ENCODE measurements at regions not wholly inside any gene's neighbourhood (a gene's known extent, or its start where the extent isn't known, plus 50 kb on each side); places are given as distances from the start of the nearest gene placed in this dataset.
A peak's percentile ranks its signal among the peaks of the same experiment; 100 is the strongest.
"Not testable (repeated sequence)": the region's sequence is repeated elsewhere in the genome, so short reads cannot be mapped to it uniquely, and the experiment has no call there.

GRCh38 chr17:71593078-71593477 is 527.7 kb upstream of the SOX9 start:
- DNase-seq = no peak
- Histone ChIP-seq H3K79me2 (ENCODE audit: control insufficient read depth, insufficient read depth, low read length, poor library complexity) (peaks cover 3% of the 10 kb centered on the region), H3K4me2 (ENCODE audit: low read length) (no peak overlapping the region), H3K4me3 (ENCODE audit: low read depth, low read length) (no peak overlapping the region), H3K36me3 (ENCODE audit: control insufficient read depth in 1 of 2, insufficient read depth in 2 of 2, low read length in 2 of 2) (no peaks in the 10 kb centered on the region), H3K27ac (ENCODE audit: low read depth, low read length) (no peak overlapping the region), H2BK120ac (ENCODE audit: insufficient read depth, low read length, poor library complexity) (no peak overlapping the region), H3K9me3 (ENCODE audit: insufficient read depth, low read depth, low read length) (no peaks in the 10 kb centered on the region), H3K14ac (ENCODE audit: low read length) (no peak overlapping the region), H2BK5ac (ENCODE audit: low read depth, low read length, poor library complexity) (no peak overlapping the region), H4K91ac (ENCODE audit: low read depth, low read length) (no peak overlapping the region), H3K4ac (ENCODE audit: low read depth, low read length) (no peak overlapping the region), H2AK5ac (ENCODE audit: low read length) (no peak overlapping the region), H3K18ac (ENCODE audit: low read length) (no peak overlapping the region), H2BK12ac (ENCODE audit: low read length) (no peak overlapping the region), H4K8ac (ENCODE audit: low read depth, low read length) (no peak overlapping the region), H3K4me1 (ENCODE audit: control insufficient read depth in 1 of 2, insufficient read depth in 2 of 2, low read length in 2 of 2) (no peaks in the 10 kb centered on the region), H3K9ac (ENCODE audit: low read length) (no peak overlapping the region), H3K23ac (ENCODE audit: low read length) (no peak overlapping the region), H4K12ac (ENCODE audit: low read depth, low read length) (no peak overlapping the region), H3K27me3 (ENCODE audit: insufficient read depth, low read length) (no peaks in the 10 kb centered on the region), H2AFZ (ENCODE audit: insufficient read depth, low read length, poor library complexity) (no peak overlapping the region), H3K79me1 (ENCODE audit: low read length) (peaks cover 6% of the 10 kb centered on the region)
- no CpG with 5 or more reads among the region's 1 CpG for WGBS (ENCODE audit: extremely low coverage, insufficient coverage, insufficient read length)

- H3K4me3 ChIP-seq (ENCODE audit: low read depth, low read length); H4K8ac ChIP-seq (ENCODE audit: low read depth, low read length); H3K36me3 ChIP-seq (ENCODE audit: control insufficient read depth in 1 of 2, insufficient read depth in 2 of 2, low read length in 2 of 2); H3K79me2 ChIP-seq (ENCODE audit: control insufficient read depth, insufficient read depth, low read length, poor library complexity); H2BK5ac ChIP-seq (ENCODE audit: low read depth, low read length, poor library complexity); H3K4ac ChIP-seq (ENCODE audit: low read depth, low read length); DNase-seq; H2BK12ac ChIP-seq (ENCODE audit: low read length); H2AK5ac ChIP-seq (ENCODE audit: low read length); H3K14ac ChIP-seq (ENCODE audit: low read length); H2AFZ ChIP-seq (ENCODE audit: insufficient read depth, low read length, poor library complexity); H3K9me3 ChIP-seq (ENCODE audit: insufficient read depth, low read depth, low read length); H3K23ac ChIP-seq (ENCODE audit: low read length); H3K27ac ChIP-seq (ENCODE audit: low read depth, low read length); H3K79me1 ChIP-seq (ENCODE audit: low read length); H4K91ac ChIP-seq (ENCODE audit: low read depth, low read length); H2BK120ac ChIP-seq (ENCODE audit: insufficient read depth, low read length, poor library complexity); H3K18ac ChIP-seq (ENCODE audit: low read length); H3K4me2 ChIP-seq (ENCODE audit: low read length); H3K4me1 ChIP-seq (ENCODE audit: control insufficient read depth in 1 of 2, insufficient read depth in 2 of 2, low read length in 2 of 2); H3K27me3 ChIP-seq (ENCODE audit: insufficient read depth, low read length); H4K12ac ChIP-seq (ENCODE audit: low read depth, low read length); H3K9ac ChIP-seq (ENCODE audit: low read length): not testable (repeated sequence)
- no CpG with 5 or more reads among the region's 1 CpG for WGBS (ENCODE audit: extremely low coverage, insufficient coverage, insufficient read length)
Observed at GRCh38 chr17:71599583-71599982, 521.2 kb upstream of the SOX9 start.

- Histone ChIP-seq H3K23ac (ENCODE audit: low read length) (no peak overlapping the region), H3K9ac (ENCODE audit: low read length) (no peak overlapping the region), H3K36me3 (ENCODE audit: control insufficient read depth in 1 of 2, insufficient read depth in 2 of 2, low read length in 2 of 2) (no peaks in the 10 kb centered on the region), H3K14ac (ENCODE audit: low read length) (no peak overlapping the region), H3K4me3 (ENCODE audit: low read depth, low read length) (no peak overlapping the region), H3K27me3 (ENCODE audit: insufficient read depth, low read length) (no peaks in the 10 kb centered on the region), H3K27ac (ENCODE audit: low read depth, low read length) (no peak overlapping the region), H4K8ac (ENCODE audit: low read depth, low read length) (no peak overlapping the region), H3K9me3 (ENCODE audit: insufficient read depth, low read depth, low read length) (no peaks in the 10 kb centered on the region), H3K79me1 (ENCODE audit: low read length) (no peaks in the 10 kb centered on the region), H2BK120ac (ENCODE audit: insufficient read depth, low read length, poor library complexity) (no peak overlapping the region), H4K91ac (ENCODE audit: low read depth, low read length) (no peak overlapping the region), H4K12ac (ENCODE audit: low read depth, low read length) (no peak overlapping the region), H2BK5ac (ENCODE audit: low read depth, low read length, poor library complexity) (no peak overlapping the region), H3K4me1 (ENCODE audit: control insufficient read depth in 1 of 2, insufficient read depth in 2 of 2, low read length in 2 of 2) (peaks cover 0 to 2% of the 10 kb centered on the region in 2 experiments), H3K79me2 (ENCODE audit: control insufficient read depth, insufficient read depth, low read length, poor library complexity) (no peaks in the 10 kb centered on the region), H3K18ac (ENCODE audit: low read length) (no peak overlapping the region), H2BK12ac (ENCODE audit: low read length) (peak overlapping the region; percentile 64), H2AK5ac (ENCODE audit: low read length) (no peak overlapping the region), H3K4ac (ENCODE audit: low read depth, low read length) (no peak overlapping the region), H2AFZ (ENCODE audit: insufficient read depth, low read length, poor library complexity) (no peak overlapping the region), H3K4me2 (ENCODE audit: low read length) (no peak overlapping the region)
- WGBS (ENCODE audit: extremely low coverage, insufficient coverage, insufficient read length) = no CpG with 5 or more reads among the region's 8 CpGs
- DNase-seq = no peak
Observed at GRCh38 chr17:71600137-71600789, 520.6 kb upstream of the SOX9 start.

GRCh38 chr17:71601894-71602504 is 518.8 kb upstream of the SOX9 start:
- H2BK12ac ChIP-seq (ENCODE audit: low read length) = no peak overlapping the region
- H3K36me3 ChIP-seq (ENCODE audit: control insufficient read depth in 1 of 2, insufficient read depth in 2 of 2, low read length in 2 of 2) = no peaks in the 10 kb centered on the region
- no peaks in the 10 kb centered on the region for H3K27me3 ChIP-seq (ENCODE audit: insufficient read depth, low read length)
- H3K4me1 ChIP-seq (ENCODE audit: control insufficient read depth in 1 of 2, insufficient read depth in 2 of 2, low read length in 2 of 2) = peaks cover 0 to 2% of the 10 kb centered on the region in 2 experiments
- WGBS (ENCODE audit: extremely low coverage, insufficient coverage, insufficient read length) = no CpG with 5 or more reads among the region's 4 CpGs
- H3K79me1 ChIP-seq (ENCODE audit: low read length) = no peaks in the 10 kb centered on the region
- H3K9ac ChIP-seq (ENCODE audit: low read length) = no peak overlapping the region
- no peak overlapping the region for H3K27ac ChIP-seq (ENCODE audit: low read depth, low read length)
- no peak overlapping the region for H4K12ac ChIP-seq (ENCODE audit: low read depth, low read length)
- no peak overlapping the region for H2BK5ac ChIP-seq (ENCODE audit: low read depth, low read length, poor library complexity)
- H3K4ac ChIP-seq (ENCODE audit: low read depth, low read length) = no peak overlapping the region
- no peak overlapping the region for H4K91ac ChIP-seq (ENCODE audit: low read depth, low read length)
- H2BK120ac ChIP-seq (ENCODE audit: insufficient read depth, low read length, poor library complexity) = no peak overlapping the region
- H3K18ac ChIP-seq (ENCODE audit: low read length) = no peak overlapping the region
- no peak overlapping the region for H3K4me2 ChIP-seq (ENCODE audit: low read length)
- H3K14ac ChIP-seq (ENCODE audit: low read length) = no peak overlapping the region
- no peak overlapping the region for H2AK5ac ChIP-seq (ENCODE audit: low read length)
- DNase-seq = no peak
- no peak overlapping the region for H2AFZ ChIP-seq (ENCODE audit: insufficient read depth, low read length, poor library complexity)
- no peak overlapping the region for H4K8ac ChIP-seq (ENCODE audit: low read depth, low read length)
- no peak overlapping the region for H3K4me3 ChIP-seq (ENCODE audit: low read depth, low read length)
- no peaks in the 10 kb centered on the region for H3K9me3 ChIP-seq (ENCODE audit: insufficient read depth, low read depth, low read length)
- H3K23ac ChIP-seq (ENCODE audit: low read length) = no peak overlapping the region
- no peaks in the 10 kb centered on the region for H3K79me2 ChIP-seq (ENCODE audit: control insufficient read depth, insufficient read depth, low read length, poor library complexity)
